Mammary epithelial cell (primary cell): ENCODE measurements at regions not wholly inside any gene's neighbourhood (a gene's known extent, or its start where the extent isn't known, plus 50 kb on each side); places are given as distances from the start of the nearest gene placed in this dataset.

Source experiments
- EZH2 ChIP-seq: IDR thresholded peaks from 2 replicates; pipeline ENCODE4 v1.6.1; 2012; ENCODE audit warnings: low read length, inconsistent platforms, borderline replicate concordance
- TF ChIP-seq, protein P1 (sequence below), 2 donors: IDR thresholded peaks in 1 of 2; conservative IDR thresholded peaks in 1 of 2; 2 replicates each; pipeline ENCODE4 v1.5.1; 2011 to 2012; ENCODE audit warnings: inconsistent platforms in 2 of 2, low read length in 2 of 2, mild to moderate bottlenecking in 2 of 2, control low read depth in 1 of 2, low read depth in 1 of 2; ENCODE audit not compliant: insufficient read depth in 1 of 2; ENCODE audit errors: extremely low read depth in 1 of 2

DNA sequence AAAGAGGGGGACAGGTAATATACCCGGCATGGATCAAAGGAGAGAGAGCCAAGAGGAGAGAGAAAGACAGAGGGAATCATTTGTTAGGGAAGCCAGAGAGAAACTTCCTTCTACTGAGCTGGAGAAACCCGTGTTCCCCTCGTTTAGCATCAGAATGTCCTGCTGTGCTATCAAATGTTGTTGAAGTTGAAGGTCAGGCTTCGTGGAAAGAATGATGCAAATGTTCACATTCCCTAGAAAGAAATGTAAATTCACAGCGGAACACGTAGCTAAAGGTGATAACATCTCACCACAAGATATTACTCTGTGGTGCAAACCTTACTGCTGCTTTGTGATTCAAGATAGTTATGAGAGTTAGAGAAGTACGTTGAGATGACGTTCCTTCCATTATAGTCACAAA, 258.1 kb downstream of the LNPK start:
- TF ChIP-seq EZH2, result no peak
- TF ChIP-seq, protein P1, sequence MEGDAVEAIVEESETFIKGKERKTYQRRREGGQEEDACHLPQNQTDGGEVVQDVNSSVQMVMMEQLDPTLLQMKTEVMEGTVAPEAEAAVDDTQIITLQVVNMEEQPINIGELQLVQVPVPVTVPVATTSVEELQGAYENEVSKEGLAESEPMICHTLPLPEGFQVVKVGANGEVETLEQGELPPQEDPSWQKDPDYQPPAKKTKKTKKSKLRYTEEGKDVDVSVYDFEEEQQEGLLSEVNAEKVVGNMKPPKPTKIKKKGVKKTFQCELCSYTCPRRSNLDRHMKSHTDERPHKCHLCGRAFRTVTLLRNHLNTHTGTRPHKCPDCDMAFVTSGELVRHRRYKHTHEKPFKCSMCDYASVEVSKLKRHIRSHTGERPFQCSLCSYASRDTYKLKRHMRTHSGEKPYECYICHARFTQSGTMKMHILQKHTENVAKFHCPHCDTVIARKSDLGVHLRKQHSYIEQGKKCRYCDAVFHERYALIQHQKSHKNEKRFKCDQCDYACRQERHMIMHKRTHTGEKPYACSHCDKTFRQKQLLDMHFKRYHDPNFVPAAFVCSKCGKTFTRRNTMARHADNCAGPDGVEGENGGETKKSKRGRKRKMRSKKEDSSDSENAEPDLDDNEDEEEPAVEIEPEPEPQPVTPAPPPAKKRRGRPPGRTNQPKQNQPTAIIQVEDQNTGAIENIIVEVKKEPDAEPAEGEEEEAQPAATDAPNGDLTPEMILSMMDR (conservative IDR thresholded peaks at IDR 0.05 in 1 of 2, IDR thresholded peaks at IDR 0.05 in 1 of 2; ENCODE audit: extremely low read depth in 1 of 2, insufficient read depth in 1 of 2, low read depth in 1 of 2, low read length in 2 of 2), result no peak
